ENCODE measurements at regions not wholly inside any gene's neighbourhood (a gene's known extent, or its start where the extent isn't known, plus 50 kb on each side); places are given as distances from the start of the nearest gene placed in this dataset.

DNA sequence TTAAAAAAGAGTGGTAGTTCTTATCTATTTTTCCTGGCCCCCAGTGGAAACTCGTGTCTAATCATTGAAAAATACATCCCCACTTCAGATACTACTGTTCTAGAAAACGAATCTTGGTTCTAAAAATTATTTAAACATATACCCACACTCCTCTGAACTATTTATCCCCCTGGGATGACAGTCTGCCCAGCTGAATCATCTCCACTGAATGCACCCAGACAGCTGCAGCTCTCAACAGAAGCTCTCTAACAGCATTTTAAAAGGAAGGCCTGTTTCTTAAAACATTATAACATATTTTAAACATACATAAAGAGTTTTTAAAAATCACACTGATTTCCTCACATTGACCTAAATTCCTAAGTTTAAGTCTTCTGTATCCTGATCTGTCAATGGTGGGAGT is 544.6 kb upstream of the PHF14 start:
- Histone ChIP-seq H3K4me3 (no peak overlapping the region), H3K27me3 (no peaks in the 10 kb centered on the region), H3K9me3 (no peaks in the 10 kb centered on the region), H3K36me3 (no peaks in the 10 kb centered on the region), H3K4me1 (no peaks in the 10 kb centered on the region), H3K27ac (no peak overlapping the region)
- ATAC-seq (ENCODE audit: low FRiP score in 2 of 2), result no peak
- DNase-seq, result no peak
- TF ChIP-seq POLR2A (IDR thresholded peaks at IDR 0.05) (no peak), EP300 (IDR thresholded peaks at IDR 0.05) (no peak), POLR2AphosphoS5 (IDR thresholded peaks at IDR 0.05) (no peak)
- TF ChIP-seq, protein P1, sequence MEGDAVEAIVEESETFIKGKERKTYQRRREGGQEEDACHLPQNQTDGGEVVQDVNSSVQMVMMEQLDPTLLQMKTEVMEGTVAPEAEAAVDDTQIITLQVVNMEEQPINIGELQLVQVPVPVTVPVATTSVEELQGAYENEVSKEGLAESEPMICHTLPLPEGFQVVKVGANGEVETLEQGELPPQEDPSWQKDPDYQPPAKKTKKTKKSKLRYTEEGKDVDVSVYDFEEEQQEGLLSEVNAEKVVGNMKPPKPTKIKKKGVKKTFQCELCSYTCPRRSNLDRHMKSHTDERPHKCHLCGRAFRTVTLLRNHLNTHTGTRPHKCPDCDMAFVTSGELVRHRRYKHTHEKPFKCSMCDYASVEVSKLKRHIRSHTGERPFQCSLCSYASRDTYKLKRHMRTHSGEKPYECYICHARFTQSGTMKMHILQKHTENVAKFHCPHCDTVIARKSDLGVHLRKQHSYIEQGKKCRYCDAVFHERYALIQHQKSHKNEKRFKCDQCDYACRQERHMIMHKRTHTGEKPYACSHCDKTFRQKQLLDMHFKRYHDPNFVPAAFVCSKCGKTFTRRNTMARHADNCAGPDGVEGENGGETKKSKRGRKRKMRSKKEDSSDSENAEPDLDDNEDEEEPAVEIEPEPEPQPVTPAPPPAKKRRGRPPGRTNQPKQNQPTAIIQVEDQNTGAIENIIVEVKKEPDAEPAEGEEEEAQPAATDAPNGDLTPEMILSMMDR (IDR thresholded peaks at IDR 0.05), result no peak
- 29 to 30% methylated on average over 2 of the region's 2 CpGs for WGBS, 2 donors

DNA sequence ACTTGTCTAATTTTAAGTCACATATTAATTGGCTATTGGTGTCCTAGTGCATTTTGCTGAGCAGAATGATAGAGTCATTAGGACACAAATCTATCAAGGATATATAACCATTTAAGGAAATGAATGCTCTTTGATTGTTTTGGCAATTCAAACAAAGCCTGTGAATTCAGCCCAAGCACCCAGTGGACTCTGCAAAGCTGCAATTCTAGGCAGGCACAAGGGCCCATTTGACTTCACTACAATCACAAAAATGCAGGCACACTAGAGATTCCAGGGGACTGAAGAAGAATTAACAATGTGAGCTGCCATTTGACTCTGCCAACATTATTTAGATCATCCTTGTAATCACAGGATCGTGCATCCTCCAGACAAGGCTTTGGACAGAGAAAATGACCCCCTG is 544.2 kb upstream of the PHF14 start:
- TF ChIP-seq POLR2A (IDR thresholded peaks at IDR 0.05) (no peak), EP300 (IDR thresholded peaks at IDR 0.05) (no peak), POLR2AphosphoS5 (IDR thresholded peaks at IDR 0.05) (no peak)
- TF ChIP-seq, protein P1 (IDR thresholded peaks at IDR 0.05), result no peak
- no peak for DNase-seq

DNA sequence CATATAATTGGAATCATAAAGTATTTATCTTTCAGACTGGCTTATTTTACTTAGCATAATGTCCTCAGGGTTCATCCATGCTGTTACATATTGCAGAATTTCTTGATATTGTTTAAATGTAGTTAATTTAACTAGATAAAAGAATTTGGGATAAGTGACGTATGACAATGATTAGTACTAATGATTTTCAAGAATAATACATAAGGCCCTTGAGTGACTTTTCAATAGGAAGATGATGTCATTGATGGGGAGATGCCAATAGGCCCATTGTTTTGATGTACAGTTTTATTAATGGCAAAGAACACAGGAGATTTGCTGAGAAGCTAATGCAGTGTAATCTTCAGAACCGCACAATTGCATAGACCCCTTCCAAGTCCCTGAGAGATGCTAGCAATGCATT is 537.4 kb upstream of the PHF14 start:
- Histone ChIP-seq H3K4me3 (no peak overlapping the region), H3K27me3 (no peaks in the 10 kb centered on the region), H3K27ac (no peak overlapping the region), H3K9me3 (no peaks in the 10 kb centered on the region), H3K36me3 (no peaks in the 10 kb centered on the region), H3K4me1 (no peaks in the 10 kb centered on the region)
- TF ChIP-seq EP300 (IDR thresholded peaks at IDR 0.05) (no peak), POLR2AphosphoS5 (IDR thresholded peaks at IDR 0.05) (no peak), POLR2A (IDR thresholded peaks at IDR 0.05) (no peak)
- TF ChIP-seq, protein P1 (IDR thresholded peaks at IDR 0.05), result no peak
- ATAC-seq (ENCODE audit: low FRiP score in 2 of 2), result no peak
- WGBS, 2 donors, result 90 to 91% methylated on average over 2 of the region's 2 CpGs
- no peak for DNase-seq

More for the DNA sequence above, 544.2 kb upstream of the PHF14 start:
- H3K36me3 ChIP-seq, result no peaks in the 10 kb centered on the region
- H3K4me3 ChIP-seq, result no peak overlapping the region
- H3K9me3 ChIP-seq, result no peaks in the 10 kb centered on the region
- ATAC-seq (ENCODE audit: low FRiP score in 2 of 2), result no peak
- WGBS, 2 donors, result 43 to 50% methylated on average over 1 of the region's 1 CpG
- no peaks in the 10 kb centered on the region for H3K4me1 ChIP-seq
- no peak overlapping the region for H3K27ac ChIP-seq
- H3K27me3 ChIP-seq, result no peaks in the 10 kb centered on the region

DNA sequence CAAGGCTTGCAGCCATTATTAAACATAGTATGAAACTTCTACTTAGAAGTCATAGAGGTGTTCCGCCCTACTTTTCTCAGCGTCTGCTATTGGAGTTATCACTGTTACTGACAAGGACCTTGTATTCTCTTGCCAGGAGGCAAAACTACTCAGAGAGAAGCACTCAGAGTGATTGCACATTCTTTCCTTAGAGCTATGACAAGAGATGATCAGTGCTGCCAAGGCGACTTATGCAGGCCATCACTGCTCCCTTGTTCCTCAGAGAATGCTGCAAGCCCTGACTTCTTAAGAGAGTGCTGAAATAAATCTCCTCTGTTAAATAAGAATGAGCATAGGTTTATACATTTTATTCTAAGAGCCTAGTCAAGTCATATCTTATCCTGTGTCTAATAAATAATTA is 534.6 kb upstream of the PHF14 start:
- Histone ChIP-seq H3K9me3 (no peaks in the 10 kb centered on the region), H3K27ac (no peak overlapping the region), H3K27me3 (no peaks in the 10 kb centered on the region), H3K4me1 (no peaks in the 10 kb centered on the region), H3K4me3 (no peak overlapping the region), H3K36me3 (no peaks in the 10 kb centered on the region)
- TF ChIP-seq POLR2A (IDR thresholded peaks at IDR 0.05) (no peak), EP300 (IDR thresholded peaks at IDR 0.05) (no peak), POLR2AphosphoS5 (IDR thresholded peaks at IDR 0.05) (no peak)
- TF ChIP-seq, protein P1 (IDR thresholded peaks at IDR 0.05), result no peak
- no peak for DNase-seq
- no peak for ATAC-seq (ENCODE audit: low FRiP score in 2 of 2)
- 75 to 84% methylated on average over 3 of the region's 3 CpGs for WGBS, 2 donors

DNA sequence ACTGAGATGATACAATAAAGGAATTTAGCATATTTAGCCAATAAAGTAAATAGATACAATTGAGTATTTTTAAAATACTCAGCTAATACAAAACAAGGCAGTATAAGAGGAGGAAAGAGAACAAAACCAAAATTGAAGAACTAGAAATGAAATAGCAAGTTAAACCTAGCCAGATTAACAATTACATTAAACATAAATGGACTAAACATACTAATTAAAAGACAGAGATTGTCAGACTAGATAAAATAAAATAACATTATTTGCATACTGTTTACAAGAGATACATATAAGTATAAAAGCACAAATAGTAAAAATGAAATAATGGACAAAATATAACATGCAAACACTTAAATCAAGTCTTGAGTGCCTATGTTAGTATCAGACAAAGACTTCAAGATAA is 517.7 kb upstream of the PHF14 start:
- Histone ChIP-seq H3K4me1 (no peaks in the 10 kb centered on the region), H3K9me3 (peaks cover 0 to 10% (median 2%) of the 10 kb centered on the region in 4 donors), H3K27ac (no peak overlapping the region), H3K36me3 (no peaks in the 10 kb centered on the region), H3K4me3 (no peak overlapping the region), H3K27me3 (no peaks in the 10 kb centered on the region)
- TF ChIP-seq EP300 (IDR thresholded peaks at IDR 0.05) (no peak), POLR2AphosphoS5 (IDR thresholded peaks at IDR 0.05) (no peak), POLR2A (IDR thresholded peaks at IDR 0.05) (no peak)
- TF ChIP-seq, protein P1 (IDR thresholded peaks at IDR 0.05), result no peak
- no peak for ATAC-seq (ENCODE audit: low FRiP score in 2 of 2)
- no peak for DNase-seq

Measured in upper lobe of left lung (tissue), 6 donors.